Small intestine (tissue), 7 donors: ENCODE measurements at regions not wholly inside any gene's neighbourhood (a gene's known extent, or its start where the extent isn't known, plus 50 kb on each side); places are given as distances from the start of the nearest gene placed in this dataset.

Source experiments
- DNase-seq, 2 donors: peaks; one replicate each; pipeline versions ENCODE4 v3.0.0 to v3.0.0-alpha.2; 2013
- FAIRE-seq: peaks from 2 replicates; lab custom pipeline; 2012; peaks lifted over from hg19 to GRCh38; lab: Jason Lieb, UNC
- H3K27ac ChIP-seq, 3 donors: one replicate each; pipeline ENCODE4 v1.5.1; 2013; ENCODE audit warnings: low read length in 2 of 3, mild to moderate bottlenecking in 2 of 3, control low read depth in 1 of 3, inconsistent platforms in 1 of 3, low read depth in 1 of 3, moderate library complexity in 1 of 3
- H3K27me3 ChIP-seq, 3 donors: one replicate each; pipeline ENCODE4 v1.6.1; 2013; ENCODE audit warnings: low read length in 3 of 3, inconsistent platforms in 1 of 3; ENCODE audit not compliant: control insufficient read depth in 3 of 3, insufficient read depth in 3 of 3
- H3K36me3 ChIP-seq, 3 donors: one replicate each; pipeline ENCODE4 v1.6.1; 2013; ENCODE audit warnings: low read length in 3 of 3, inconsistent platforms in 1 of 3, low read depth in 1 of 3, mild to moderate bottlenecking in 1 of 3, moderate library complexity in 1 of 3; ENCODE audit not compliant: control insufficient read depth in 3 of 3, insufficient read depth in 2 of 3
- H3K4me1 ChIP-seq, 3 donors: one replicate each; pipeline ENCODE4 v1.6.1; 2013; ENCODE audit warnings: low read length in 2 of 3, inconsistent platforms in 1 of 3, low read depth in 1 of 3, mild to moderate bottlenecking in 1 of 3, moderate library complexity in 1 of 3; ENCODE audit not compliant: control insufficient read depth in 3 of 3, insufficient read depth in 2 of 3
- H3K4me3 ChIP-seq, 3 donors: one replicate each; pipeline ENCODE4 v1.5.1; 2013; ENCODE audit warnings: low read length in 3 of 3, control low read depth in 1 of 3, inconsistent platforms in 1 of 3, low read depth in 1 of 3, mild to moderate bottlenecking in 1 of 3, moderate library complexity in 1 of 3
- H3K9me3 ChIP-seq, 2 donors: one replicate each; pipeline ENCODE4 v1.6.1; 2013; ENCODE audit warnings: low read depth in 1 of 2, low read length in 1 of 2; ENCODE audit not compliant: control insufficient read depth in 2 of 2, insufficient read depth in 1 of 2
- whole genome bisulfite sequencing, 3 donors: extraction: QIAGEN DNeasy Blood & Tissue Kit; methylation state at CpG; one replicate each; pipeline ENCODE4 v1.1.7; 2013; 5-methylcytosine and 5-hydroxymethylcytosine counted together
- donor health status: healthy with polysubstance abuse.
- donor health status: control.
- donor health status: control.
- donor health status: Bipolar disorder and iron deficiency.
- donor health status: healthy.

GRCh38 chr13:94886191-94886590 lies 173.8 kb upstream of the SOX21 start:
- H3K36me3 ChIP-seq, result no peaks in the 10 kb centered on the region
- FAIRE-seq (no peak), DNase-seq (no peak)
- 54 to 79% (median 55%) methylated on average over 2 of the region's 2 CpGs for WGBS, 3 donors
- H3K27me3 ChIP-seq, result no peaks in the 10 kb centered on the region
- H3K4me3 ChIP-seq, result no peak overlapping the region
- no peak overlapping the region for H3K27ac ChIP-seq
- H3K4me1 ChIP-seq, result no peaks in the 10 kb centered on the region
- no peaks in the 10 kb centered on the region for H3K9me3 ChIP-seq

GRCh38 chr13:94880463-94880862 lies 168.1 kb upstream of the SOX21 start:
- H3K4me3 ChIP-seq, result no peak overlapping the region
- no peak for FAIRE-seq

GRCh38 chr13:94878602-94879165 lies 166.3 kb upstream of the SOX21 start:
- 58 to 74% (median 61%) methylated on average over 7 of the region's 7 CpGs for WGBS, 3 donors

More at GRCh38 chr13:94880463-94880862, 168.1 kb upstream of the SOX21 start:
- H3K9me3 ChIP-seq, result peaks cover 0 to 3% of the 10 kb centered on the region in 2 donors
- 19 to 52% (median 28%) methylated on average over 2 of the region's 2 CpGs for WGBS, 3 donors
- no peaks in the 10 kb centered on the region for H3K27me3 ChIP-seq
- H3K4me1 ChIP-seq, result no peaks in the 10 kb centered on the region
- DNase-seq, result no peak
- H3K36me3 ChIP-seq, result no peaks in the 10 kb centered on the region
- no peak overlapping the region for H3K27ac ChIP-seq

GRCh38 chr13:94864474-94864873 lies 152.1 kb upstream of the SOX21 start:
- FAIRE-seq (no peak), DNase-seq (no peak)
- Histone ChIP-seq H3K27ac (no peak overlapping the region), H3K36me3 (no peaks in the 10 kb centered on the region), H3K4me1 (no peaks in the 10 kb centered on the region), H3K4me3 (no peak overlapping the region), H3K27me3 (no peaks in the 10 kb centered on the region), H3K9me3 (peaks cover 0 to under 1% of the 10 kb centered on the region in 2 donors)
- 19 to 38% (median 33%) methylated on average over 6 of the region's 6 CpGs for WGBS, 3 donors

More at GRCh38 chr13:94878602-94879165, 166.3 kb upstream of the SOX21 start:
- no peak for FAIRE-seq
- H3K27ac ChIP-seq, result no peak overlapping the region
- peaks cover 0 to 3% of the 10 kb centered on the region in 2 donors for H3K9me3 ChIP-seq
- H3K4me1 ChIP-seq, result no peaks in the 10 kb centered on the region
- no peak for DNase-seq
- no peak overlapping the region for H3K4me3 ChIP-seq
- no peaks in the 10 kb centered on the region for H3K27me3 ChIP-seq
- no peaks in the 10 kb centered on the region for H3K36me3 ChIP-seq

GRCh38 chr13:94860981-94861407 lies 148.6 kb upstream of the SOX21 start:
- H3K27me3 ChIP-seq, result no peaks in the 10 kb centered on the region
- 27 to 57% (median 49%) methylated on average over 8 of the region's 8 CpGs for WGBS, 3 donors
- H3K4me3 ChIP-seq, result no peak overlapping the region
- H3K9me3 ChIP-seq, result no peaks in the 10 kb centered on the region
- H3K4me1 ChIP-seq, result no peaks in the 10 kb centered on the region
- H3K27ac ChIP-seq, result no peak overlapping the region
- no peak for DNase-seq
- no peaks in the 10 kb centered on the region for H3K36me3 ChIP-seq
- FAIRE-seq, result no peak

- no peak overlapping the region for H3K27ac ChIP-seq
Observed at GRCh38 chr13:94859811-94860210, 147.5 kb upstream of the SOX21 start.

GRCh38 chr13:94859278-94859691 lies 146.9 kb upstream of the SOX21 start:
- H3K4me1 ChIP-seq, result no peaks in the 10 kb centered on the region
- no peak for FAIRE-seq

More at GRCh38 chr13:94859811-94860210, 147.5 kb upstream of the SOX21 start:
- no peaks in the 10 kb centered on the region for H3K36me3 ChIP-seq
- 48 to 65% (median 61%) methylated on average over 2 of the region's 2 CpGs for WGBS, 3 donors
- no peaks in the 10 kb centered on the region for H3K4me1 ChIP-seq
- no peaks in the 10 kb centered on the region for H3K27me3 ChIP-seq
- FAIRE-seq (no peak), DNase-seq (no peak)
- H3K4me3 ChIP-seq, result no peak overlapping the region
- no peaks in the 10 kb centered on the region for H3K9me3 ChIP-seq

GRCh38 chr13:94858856-94859255 lies 146.5 kb upstream of the SOX21 start:
- Histone ChIP-seq H3K27ac (no peak overlapping the region), H3K4me3 (no peak overlapping the region), H3K4me1 (no peaks in the 10 kb centered on the region), H3K36me3 (no peaks in the 10 kb centered on the region), H3K27me3 (no peaks in the 10 kb centered on the region), H3K9me3 (no peaks in the 10 kb centered on the region)
- FAIRE-seq (no peak), DNase-seq (no peak)
- 74 to 81% (median 76%) methylated on average over 4 of the region's 4 CpGs for WGBS, 3 donors

More at GRCh38 chr13:94859278-94859691, 146.9 kb upstream of the SOX21 start:
- no peak overlapping the region for H3K4me3 ChIP-seq
- H3K9me3 ChIP-seq, result no peaks in the 10 kb centered on the region
- H3K36me3 ChIP-seq, result no peaks in the 10 kb centered on the region
- no peak overlapping the region for H3K27ac ChIP-seq
- 40 to 59% (median 47%) methylated on average over 11 of the region's 11 CpGs for WGBS, 3 donors
- peak in 1 of 2 donors; percentile 13 for DNase-seq
- no peaks in the 10 kb centered on the region for H3K27me3 ChIP-seq

GRCh38 chr13:94854688-94855087 lies 142.3 kb upstream of the SOX21 start:
- Histone ChIP-seq H3K4me3 (no peak overlapping the region), H3K4me1 (no peaks in the 10 kb centered on the region), H3K27ac (no peak overlapping the region), H3K27me3 (peaks cover 0 to 2% (median 0%) of the 10 kb centered on the region in 3 donors), H3K9me3 (no peaks in the 10 kb centered on the region), H3K36me3 (no peaks in the 10 kb centered on the region)
- no peak for DNase-seq
- no peak for FAIRE-seq
- 44 to 64% (median 51%) methylated on average over 1 of the region's 1 CpG for WGBS, 3 donors
